ENCODE measurements at regions not wholly inside any gene's neighbourhood (a gene's known extent, or its start where the extent isn't known, plus 50 kb on each side); places are given as distances from the start of the nearest gene placed in this dataset.

DNA sequence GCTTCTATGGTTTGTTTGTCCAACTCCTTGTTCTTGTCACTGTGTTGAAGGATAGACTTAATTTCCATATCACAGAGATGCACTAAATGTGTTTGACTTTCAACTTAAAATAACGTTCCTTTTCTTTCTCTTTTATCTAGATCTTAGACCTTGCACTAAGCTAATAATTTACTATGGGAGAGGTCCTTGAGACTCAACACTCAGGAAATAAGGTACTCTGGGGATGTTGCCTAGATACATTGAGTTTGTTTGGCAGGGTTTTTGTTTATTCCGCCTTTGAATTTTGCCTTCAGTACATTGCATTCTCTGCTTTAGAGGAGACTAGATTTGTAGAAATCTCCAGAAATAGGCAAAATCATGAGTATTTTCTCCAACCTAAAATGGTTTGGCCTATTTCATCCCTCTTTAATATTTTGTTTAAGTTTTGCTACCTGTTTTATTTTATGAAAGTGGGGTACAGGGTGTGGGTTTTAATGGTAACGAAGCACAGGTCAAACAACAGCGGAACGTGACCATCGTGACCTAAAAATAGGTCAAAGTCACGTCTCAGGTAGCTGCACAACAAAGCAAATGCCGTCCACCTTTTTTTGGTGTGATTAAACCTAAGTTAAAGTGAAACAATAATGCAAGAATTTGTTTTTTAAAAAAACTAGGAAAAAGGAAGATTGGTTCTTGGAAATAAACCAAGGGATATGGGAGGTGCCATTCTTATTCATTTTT is 115.3 kb upstream of the CPSF6 start:
- CTCF ChIA-PET, result no interaction called here
- POLR2A ChIA-PET, result no interaction called here
- H3K4me1 ChIP-seq (ENCODE audit: control insufficient read depth, insufficient read depth, low read length), result no peaks in the 10 kb centered on the region
- H3K4me3 ChIP-seq (ENCODE audit: low read depth, low read length), result no peak overlapping the region
- H3K36me3 ChIP-seq (ENCODE audit: control insufficient read depth in 2 of 2, insufficient read depth in 1 of 2, low read length in 2 of 2), result no peaks in the 10 kb centered on the region
- no peak for TF ChIP-seq ZNF157 (tag by site-specific recombination; IDR thresholded peaks at IDR 0.05)
- TF ChIP-seq, protein P1, sequence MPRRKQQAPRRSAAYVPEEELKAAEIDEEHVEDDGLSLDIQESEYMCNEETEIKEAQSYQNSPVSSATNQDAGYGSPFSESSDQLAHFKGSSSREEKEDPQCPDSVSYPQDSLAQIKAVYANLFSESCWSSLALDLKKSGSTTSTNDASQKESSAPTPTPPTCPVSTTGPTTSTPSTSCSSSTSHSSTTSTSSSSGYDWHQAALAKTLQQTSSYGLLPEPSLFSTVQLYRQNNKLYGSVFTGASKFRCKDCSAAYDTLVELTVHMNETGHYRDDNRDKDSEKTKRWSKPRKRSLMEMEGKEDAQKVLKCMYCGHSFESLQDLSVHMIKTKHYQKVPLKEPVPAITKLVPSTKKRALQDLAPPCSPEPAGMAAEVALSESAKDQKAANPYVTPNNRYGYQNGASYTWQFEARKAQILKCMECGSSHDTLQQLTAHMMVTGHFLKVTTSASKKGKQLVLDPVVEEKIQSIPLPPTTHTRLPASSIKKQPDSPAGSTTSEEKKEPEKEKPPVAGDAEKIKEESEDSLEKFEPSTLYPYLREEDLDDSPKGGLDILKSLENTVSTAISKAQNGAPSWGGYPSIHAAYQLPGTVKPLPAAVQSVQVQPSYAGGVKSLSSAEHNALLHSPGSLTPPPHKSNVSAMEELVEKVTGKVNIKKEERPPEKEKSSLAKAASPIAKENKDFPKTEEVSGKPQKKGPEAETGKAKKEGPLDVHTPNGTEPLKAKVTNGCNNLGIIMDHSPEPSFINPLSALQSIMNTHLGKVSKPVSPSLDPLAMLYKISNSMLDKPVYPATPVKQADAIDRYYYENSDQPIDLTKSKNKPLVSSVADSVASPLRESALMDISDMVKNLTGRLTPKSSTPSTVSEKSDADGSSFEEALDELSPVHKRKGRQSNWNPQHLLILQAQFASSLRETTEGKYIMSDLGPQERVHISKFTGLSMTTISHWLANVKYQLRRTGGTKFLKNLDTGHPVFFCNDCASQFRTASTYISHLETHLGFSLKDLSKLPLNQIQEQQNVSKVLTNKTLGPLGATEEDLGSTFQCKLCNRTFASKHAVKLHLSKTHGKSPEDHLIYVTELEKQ (tag by site-specific recombination; IDR thresholded peaks at IDR 0.05; ENCODE audit: borderline replicate concordance), result no peak
- no peak for TF ChIP-seq YY2 (tag by site-specific recombination; IDR thresholded peaks at IDR 0.05)
- TF ChIP-seq OSR2 (tag by site-specific recombination; IDR thresholded peaks at IDR 0.05), result no peak
- no peak for TF ChIP-seq ZNF521 (tag by site-specific recombination; IDR thresholded peaks at IDR 0.05)
- TF ChIP-seq PBX3 (CRISPR knock-in tag; IDR thresholded peaks at IDR 0.05), result no peak
- TF ChIP-seq ZFP37 (tag by site-specific recombination; IDR thresholded peaks at IDR 0.05), result no peak
- TF ChIP-seq GLI2 (tag by site-specific recombination; IDR thresholded peaks at IDR 0.05; ENCODE audit: borderline replicate concordance, low read depth), result no peak
- no peak for TF ChIP-seq KLF1 (tag by site-specific recombination; IDR thresholded peaks at IDR 0.05)
- TF ChIP-seq HIC1 (tag by site-specific recombination; IDR thresholded peaks at IDR 0.05), result no peak
- TF ChIP-seq SP7 (tag by site-specific recombination; IDR thresholded peaks at IDR 0.05), result no peak
- H3K9me3 ChIP-seq (ENCODE audit: control insufficient read depth, insufficient read depth, low read depth, low read length), result no peaks in the 10 kb centered on the region
- no peak overlapping the region for H3K27ac ChIP-seq (ENCODE audit: extremely low read depth, low read depth, low read length)

DNA sequence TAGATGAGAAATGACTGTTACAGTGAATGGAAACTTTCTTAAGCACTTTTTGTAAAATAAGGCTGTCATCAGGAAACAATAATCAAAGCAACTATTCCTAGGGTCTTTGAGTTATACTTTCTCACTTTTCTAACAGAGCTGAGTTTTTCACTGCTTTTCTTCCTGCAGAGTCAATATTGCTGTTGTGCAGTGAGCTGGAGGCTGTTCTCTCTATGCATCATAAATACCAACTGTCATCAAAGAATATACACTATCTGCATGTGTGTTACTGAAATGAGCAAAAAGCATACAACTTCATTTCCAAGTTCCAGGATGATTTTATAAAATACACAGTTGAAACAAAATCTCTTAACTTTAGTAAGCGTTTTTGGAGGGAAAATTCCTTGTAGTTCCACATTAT is 110.4 kb upstream of the CPSF6 start:
- Histone ChIP-seq H3K9me3 (ENCODE audit: control insufficient read depth, insufficient read depth, low read depth, low read length) (no peaks in the 10 kb centered on the region), H3K36me3 (ENCODE audit: control insufficient read depth in 2 of 2, insufficient read depth in 1 of 2, low read length in 2 of 2) (no peaks in the 10 kb centered on the region), H3K4me3 (ENCODE audit: low read depth, low read length) (no peak overlapping the region), H3K4me1 (ENCODE audit: control insufficient read depth, insufficient read depth, low read length) (no peaks in the 10 kb centered on the region), H3K27ac (ENCODE audit: extremely low read depth, low read depth, low read length) (no peak overlapping the region)
- ChIA-PET POLR2A (no interaction called here), CTCF (interaction anchor here (0.6 to 1.8 kb wide), 3 partner anchors 28 to 228 kb away, joined by 3 to 4 read pairs (median 4); no protein-coding TSS in a partner anchor)
- TF ChIP-seq ZBTB11 (tag by site-specific recombination; conservative IDR thresholded peaks at IDR 0.05; ENCODE audit: low read depth), result no peak
- TF ChIP-seq ZNF23 (tag by site-specific recombination; IDR thresholded peaks at IDR 0.05; ENCODE audit: borderline replicate concordance), result no peak
- no peak for TF ChIP-seq ZNF510 (tag by site-specific recombination; IDR thresholded peaks at IDR 0.05; ENCODE audit: insufficient replicate concordance)
- no peak for TF ChIP-seq IKZF3 (tag by site-specific recombination; IDR thresholded peaks at IDR 0.05)
- no peak for TF ChIP-seq ZBTB44 (tag by site-specific recombination; IDR thresholded peaks at IDR 0.05)
- TF ChIP-seq ZNF747 (tag by site-specific recombination; IDR thresholded peaks at IDR 0.05), result no peak
- TF ChIP-seq HOXC10 (CRISPR knock-in tag; IDR thresholded peaks at IDR 0.05), result no peak
- no peak for TF ChIP-seq SP7 (tag by site-specific recombination; IDR thresholded peaks at IDR 0.05)
- TF ChIP-seq YY2 (tag by site-specific recombination; IDR thresholded peaks at IDR 0.05), result no peak

Measured in HEK293 (cell line).